Activated CD4-positive, alpha-beta T cell treated with anti-CD3 and anti-CD28 coated beads, Interleukin-2, amount 10 ng/mL, durations not matched to agents 7 days and 5 days (primary cell): ENCODE measurements at regions not wholly inside any gene's neighbourhood (a gene's known extent, or its start where the extent isn't known, plus 50 kb on each side); places are given as distances from the start of the nearest gene placed in this dataset.

Experiments
- CTCF ChIA-PET: fragments of 350-600 bp; sonication (Branson Sonifier 250); formaldehyde crosslinking; loops from one replicate; lab custom pipeline; 2021; ENCODE audit warnings: antibody characterized with exemption; lab: Charles Lee
- POLR2A ChIA-PET: fragments of 350-600 bp; sonication (Branson Sonifier 250); formaldehyde crosslinking; loops from one replicate; lab custom pipeline; 2021; ENCODE audit warnings: antibody characterized with exemption; lab: Charles Lee
- DNase-seq: peaks from one replicate; pipeline ENCODE4 v3.0.0-alpha.2; 2020
- H3K27ac Mint-ChIP-seq: one replicate; pipeline ENCODE4 v1.8.0; 2021; ENCODE audit warnings: mild to moderate bottlenecking, moderate library complexity, mixed read lengths
- H3K27me3 Mint-ChIP-seq: one replicate; pipeline ENCODE4 v1.8.0; 2021; ENCODE audit warnings: mixed read lengths
- H3K36me3 Mint-ChIP-seq: one replicate; pipeline ENCODE4 v1.8.0; 2021; ENCODE audit warnings: low read depth, mixed read lengths
- H3K4me1 Mint-ChIP-seq: one replicate; pipeline ENCODE4 v1.8.0; 2021; ENCODE audit warnings: mixed read lengths
- H3K4me3 Mint-ChIP-seq: one replicate; pipeline ENCODE4 v1.8.0; 2021; ENCODE audit warnings: mild to moderate bottlenecking, moderate library complexity, mixed read lengths
- H3K9me3 Mint-ChIP-seq: one replicate; pipeline ENCODE4 v1.8.0; 2021; ENCODE audit warnings: mixed read lengths

DNA sequence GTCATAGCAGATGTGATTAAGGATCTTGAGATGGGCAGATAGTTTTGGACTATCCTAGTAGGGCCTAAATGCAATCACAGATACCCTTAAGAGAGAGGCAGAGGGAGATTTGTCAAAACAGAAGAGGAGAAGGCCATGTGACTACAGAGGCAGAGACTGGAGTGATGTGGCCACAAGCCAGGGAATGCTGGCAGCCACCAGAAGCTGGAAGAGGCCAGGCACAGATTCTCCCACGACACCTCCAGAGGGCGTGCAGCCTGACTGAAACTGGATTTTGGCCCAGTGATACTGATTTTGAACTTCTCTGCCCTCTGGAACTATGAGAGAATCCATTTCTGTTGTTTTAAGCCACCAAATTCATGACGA lies 52.1 kb upstream of the EPS8L3 start:
- POLR2A ChIA-PET, result no interaction called here
- DNase-seq, result no peak
- Mint-ChIP-seq H3K4me1 (peaks cover 14% of the 10 kb centered on the region), H3K27ac (peak overlapping the region; percentile 54), H3K4me3 (no peak overlapping the region), H3K27me3 (peaks cover 3% of the 10 kb centered on the region), H3K9me3 (peaks cover 3% of the 10 kb centered on the region), H3K36me3 (peaks cover 3% of the 10 kb centered on the region)
- CTCF ChIA-PET, result interaction anchor here (1.3 to 2.2 kb wide), 2 partner anchors 9 to 25 kb away, joined by 6 to 10 read pairs; no protein-coding TSS in a partner anchor

GRCh38 chr1:109814993-109815786 lies 51.5 kb upstream of the EPS8L3 start:
- Mint-ChIP-seq H3K4me1 (peaks cover 12% of the 10 kb centered on the region), H3K9me3 (peaks cover 3% of the 10 kb centered on the region), H3K36me3 (peaks cover 3% of the 10 kb centered on the region), H3K27me3 (peaks cover 3% of the 10 kb centered on the region), H3K4me3 (no peak overlapping the region), H3K27ac (peak overlapping the region; percentile 54)
- CTCF ChIA-PET, result interaction anchor here (0.7 to 3.1 kb wide), 5 partner anchors 8 to 23 kb away, joined by 3 to 16 read pairs (median 4); no protein-coding TSS in a partner anchor
- no peak for DNase-seq
- POLR2A ChIA-PET, result no interaction called here

GRCh38 chr1:109814223-109814622 lies 50.5 kb upstream of the EPS8L3 start:
- peaks cover 3% of the 10 kb centered on the region for H3K36me3 Mint-ChIP-seq
- CTCF ChIA-PET, result interaction anchor here (0.7 to 3.1 kb wide), 8 partner anchors 8 to 170 kb away, joined by 3 to 16 read pairs (median 4); partner anchors contain the start of gene AHCYL1
- H3K4me1 Mint-ChIP-seq, result peaks cover 12% of the 10 kb centered on the region
- H3K27me3 Mint-ChIP-seq, result peaks cover 3% of the 10 kb centered on the region
- peaks cover 3% of the 10 kb centered on the region for H3K9me3 Mint-ChIP-seq
- POLR2A ChIA-PET, result no interaction called here
- no peak overlapping the region for H3K4me3 Mint-ChIP-seq
- no peak for DNase-seq
- H3K27ac Mint-ChIP-seq, result no peak overlapping the region
